Activated CD4-positive, alpha-beta T cell treated with anti-CD3 and anti-CD28 coated beads, Interleukin-2, amount 50 U/mL, for 24 hours (primary cell): ENCODE measurements at regions not wholly inside any gene's neighbourhood (a gene's known extent, or its start where the extent isn't known, plus 50 kb on each side); places are given as distances from the start of the nearest gene placed in this dataset.

Experiments used
- DNase-seq, 2 donors: peaks; one replicate each; pipeline ENCODE4 v3.0.0-alpha.2; 2020; ENCODE audit warnings: low read depth in 1 of 2, low spot score in 1 of 2

DNA sequence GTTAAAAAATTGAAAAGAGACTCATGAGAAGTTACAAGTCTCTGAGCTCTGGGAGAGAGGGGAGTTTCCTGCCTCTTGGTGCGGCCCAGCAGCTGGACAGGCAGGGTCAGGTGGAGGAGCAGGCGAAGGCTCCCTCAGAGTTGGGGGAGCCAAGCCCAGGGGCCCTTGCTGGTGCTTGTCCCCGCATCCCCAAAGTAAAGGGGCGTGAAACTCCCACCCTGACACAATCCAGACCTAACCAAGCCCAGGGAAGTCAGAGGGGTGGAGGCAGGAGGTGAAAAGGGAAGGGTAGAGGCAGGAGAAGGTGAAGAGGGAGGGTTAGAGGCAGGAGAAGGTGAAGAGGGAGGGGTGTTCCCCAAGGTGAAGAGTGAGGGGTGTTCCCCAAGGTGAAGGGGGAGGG is 322.8 kb downstream of the GLRX3 start:
- no peak for DNase-seq

DNA sequence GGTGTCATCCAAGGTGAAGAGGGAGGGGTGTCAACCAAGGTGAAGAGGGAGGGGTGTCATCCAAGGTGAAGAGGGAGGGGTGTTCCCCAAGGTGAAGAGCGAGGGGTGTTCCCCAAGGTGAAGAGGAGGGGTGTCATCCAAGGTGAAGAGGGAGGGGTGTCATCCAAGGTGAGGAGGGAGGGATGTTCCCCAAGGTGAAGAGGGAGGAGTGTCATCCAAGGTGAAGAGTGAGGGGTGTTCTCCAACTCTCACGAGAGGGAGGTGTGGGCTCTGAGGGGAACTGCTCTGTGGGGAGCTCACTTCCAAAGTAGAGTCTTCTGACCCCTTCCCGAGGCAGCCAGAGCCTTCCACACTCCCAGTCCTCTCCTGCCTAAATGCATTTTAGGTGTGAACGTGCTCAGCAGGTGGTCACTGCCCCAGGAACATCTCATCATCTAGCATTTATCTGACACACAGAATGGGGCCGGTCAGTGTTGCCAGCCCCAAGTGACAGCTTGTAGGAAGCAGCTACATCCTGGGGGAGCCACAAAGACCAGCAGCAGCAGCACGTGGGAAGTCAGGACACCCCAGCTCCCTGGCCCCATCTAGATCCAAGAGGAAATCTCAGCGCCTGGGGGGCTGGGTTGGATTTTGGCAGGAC is 323.8 kb downstream of the GLRX3 start:
- DNase-seq: no peak

DNA sequence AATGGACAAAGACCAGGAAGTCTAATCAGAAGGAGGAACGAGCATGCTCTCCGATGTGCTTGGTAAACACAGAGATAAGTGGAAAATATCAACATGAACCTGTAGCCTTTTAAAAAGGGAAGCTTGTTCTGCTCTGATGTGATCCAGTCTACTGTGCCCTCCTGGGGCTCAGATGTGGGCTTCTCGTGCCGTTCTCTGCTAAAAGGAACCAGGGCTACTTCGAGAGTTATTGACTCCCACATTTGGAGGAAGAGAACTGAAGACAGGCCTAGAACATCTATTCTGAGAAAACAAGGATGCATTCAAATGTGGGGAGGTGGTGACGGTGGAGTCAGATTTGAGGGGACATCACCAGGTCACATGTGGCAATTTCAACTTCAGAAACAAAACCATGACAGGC is 325.4 kb downstream of the GLRX3 start:
- DNase-seq: no peak

DNA sequence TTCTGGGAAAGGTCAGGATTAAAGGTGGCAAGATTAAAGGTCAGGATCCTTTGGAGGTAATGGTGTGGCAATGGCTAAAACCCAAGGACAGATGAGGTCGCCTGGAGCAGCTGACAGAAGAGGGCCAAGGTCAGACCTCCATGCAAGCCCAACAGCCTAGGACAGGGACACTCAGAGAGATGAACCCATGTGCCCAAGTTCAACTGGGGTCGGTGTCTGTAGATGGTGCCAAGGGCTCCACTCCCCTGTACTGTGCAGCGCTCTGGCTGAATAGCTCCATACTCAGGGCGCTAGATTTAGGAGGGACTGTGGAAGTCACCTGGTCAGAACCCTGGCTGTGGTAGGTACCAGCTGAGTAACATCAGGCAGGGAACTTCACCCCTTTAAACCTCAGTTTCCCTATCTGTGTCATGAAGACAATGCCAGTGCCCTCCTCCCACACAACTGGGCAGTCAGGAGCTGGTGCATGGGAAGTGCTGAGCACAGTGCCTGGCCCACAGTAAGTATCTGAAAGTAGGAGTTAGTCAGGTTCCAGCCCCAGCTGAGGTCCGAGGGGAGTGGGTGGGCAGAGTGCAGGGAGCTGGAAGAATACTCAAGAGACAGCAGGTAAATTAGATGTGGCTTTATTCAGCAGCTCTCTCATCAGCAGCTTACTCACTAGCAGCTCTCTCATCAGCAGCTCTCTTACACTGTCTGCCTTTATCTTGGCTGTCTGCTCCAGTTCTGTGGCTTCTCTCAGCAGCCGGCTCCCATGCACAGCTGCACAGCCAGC is 327.1 kb downstream of the GLRX3 start:
- DNase-seq: no peak

GRCh38 chr10:130463876-130464364 is 327.7 kb downstream of the GLRX3 start:
- no peak for DNase-seq

- DNase-seq: no peak
Measured at GRCh38 chr10:130464426-130464825, 328.2 kb downstream of the GLRX3 start.

DNA sequence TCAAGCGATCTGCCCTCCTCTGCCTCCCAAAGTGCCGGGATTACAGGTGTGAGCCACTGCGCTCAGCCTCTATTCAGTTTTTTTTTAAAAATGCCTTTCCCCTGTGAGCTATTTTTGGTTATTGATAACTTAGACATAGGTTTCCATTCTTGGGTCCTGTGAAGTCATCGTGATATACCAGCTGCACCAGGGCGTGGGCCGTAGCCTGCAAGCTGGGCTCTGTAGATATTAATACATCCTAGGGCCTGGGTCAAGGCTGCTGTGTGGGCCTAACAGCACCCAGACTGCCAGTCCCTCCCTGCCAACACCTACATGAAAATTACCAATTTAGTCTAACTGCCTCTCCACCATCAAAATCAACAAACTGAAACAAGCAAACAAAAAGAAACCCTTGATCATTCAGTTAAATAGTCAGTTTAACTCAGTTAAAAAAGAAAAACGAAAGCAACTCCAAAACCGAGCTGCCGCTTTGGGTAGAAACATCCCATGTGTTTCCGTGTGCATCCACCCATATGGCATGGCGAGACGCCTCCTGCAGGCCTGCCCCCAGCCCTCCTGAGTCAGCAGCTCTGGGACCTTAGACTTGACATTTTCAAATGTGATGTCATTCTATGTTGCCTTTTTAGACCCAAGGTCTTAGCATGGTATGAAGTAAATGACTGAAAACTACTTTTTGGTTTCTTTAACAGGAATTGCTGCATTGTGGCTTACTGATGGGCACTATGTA is 330.2 kb downstream of the GLRX3 start:
- no peak for DNase-seq

GRCh38 chr10:130470286-130470685 is 334.1 kb downstream of the GLRX3 start:
- DNase-seq: no peak

- no peak for DNase-seq
Measured at GRCh38 chr10:130470973-130471372, 334.8 kb downstream of the GLRX3 start.

GRCh38 chr10:130471486-130471885 is 335.3 kb downstream of the GLRX3 start:
- DNase-seq: no peak

- DNase-seq: no peak
Measured at GRCh38 chr10:130472236-130472635, 336.0 kb downstream of the GLRX3 start.

GRCh38 chr10:130474591-130474990 is 338.4 kb downstream of the GLRX3 start:
- DNase-seq: no peak

- DNase-seq: no peak
Measured at GRCh38 chr10:130477360-130477759, 341.2 kb downstream of the GLRX3 start.

DNA sequence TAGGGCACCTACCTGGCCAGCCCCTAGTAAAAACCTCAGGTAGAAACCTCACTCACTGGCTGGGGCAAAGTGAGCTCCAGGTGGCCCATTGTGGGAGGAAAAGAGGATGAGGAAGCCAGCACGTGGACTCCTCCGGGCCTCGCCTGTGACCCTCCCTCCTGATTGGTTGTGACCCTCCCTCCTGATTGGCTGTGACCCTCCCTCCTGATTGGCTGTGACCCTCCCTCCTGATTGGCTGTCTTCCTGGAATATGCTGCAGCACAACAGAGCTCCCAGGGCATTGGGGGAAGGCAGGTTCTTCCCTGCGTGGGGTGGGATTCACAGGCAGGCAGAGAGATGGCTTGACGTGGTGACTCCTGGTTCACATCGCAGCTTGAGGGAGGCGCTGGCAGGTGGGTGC is 343.0 kb downstream of the GLRX3 start:
- DNase-seq: no peak

DNA sequence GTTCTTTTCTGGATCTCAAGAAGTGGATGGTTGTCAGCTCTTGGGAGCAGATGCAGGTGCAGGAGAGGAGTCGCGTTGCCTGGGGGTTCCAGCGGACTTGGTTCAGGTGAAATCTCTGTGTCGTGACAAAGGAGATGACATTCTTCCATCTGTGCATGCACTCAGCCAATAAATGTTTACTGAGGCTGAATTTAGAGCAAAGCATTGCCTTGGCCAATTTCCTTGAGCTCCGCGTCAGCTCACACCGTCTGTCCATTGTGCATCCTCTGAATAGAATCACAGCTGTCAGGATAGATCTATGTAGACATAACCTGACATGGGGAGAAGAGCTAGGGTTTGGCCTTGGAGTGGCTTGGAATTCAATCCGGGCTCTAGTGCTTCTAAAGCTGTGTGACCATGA is 343.7 kb downstream of the GLRX3 start:
- DNase-seq: no peak

GRCh38 chr10:130480491-130480890 is 344.3 kb downstream of the GLRX3 start:
- DNase-seq: no peak

DNA sequence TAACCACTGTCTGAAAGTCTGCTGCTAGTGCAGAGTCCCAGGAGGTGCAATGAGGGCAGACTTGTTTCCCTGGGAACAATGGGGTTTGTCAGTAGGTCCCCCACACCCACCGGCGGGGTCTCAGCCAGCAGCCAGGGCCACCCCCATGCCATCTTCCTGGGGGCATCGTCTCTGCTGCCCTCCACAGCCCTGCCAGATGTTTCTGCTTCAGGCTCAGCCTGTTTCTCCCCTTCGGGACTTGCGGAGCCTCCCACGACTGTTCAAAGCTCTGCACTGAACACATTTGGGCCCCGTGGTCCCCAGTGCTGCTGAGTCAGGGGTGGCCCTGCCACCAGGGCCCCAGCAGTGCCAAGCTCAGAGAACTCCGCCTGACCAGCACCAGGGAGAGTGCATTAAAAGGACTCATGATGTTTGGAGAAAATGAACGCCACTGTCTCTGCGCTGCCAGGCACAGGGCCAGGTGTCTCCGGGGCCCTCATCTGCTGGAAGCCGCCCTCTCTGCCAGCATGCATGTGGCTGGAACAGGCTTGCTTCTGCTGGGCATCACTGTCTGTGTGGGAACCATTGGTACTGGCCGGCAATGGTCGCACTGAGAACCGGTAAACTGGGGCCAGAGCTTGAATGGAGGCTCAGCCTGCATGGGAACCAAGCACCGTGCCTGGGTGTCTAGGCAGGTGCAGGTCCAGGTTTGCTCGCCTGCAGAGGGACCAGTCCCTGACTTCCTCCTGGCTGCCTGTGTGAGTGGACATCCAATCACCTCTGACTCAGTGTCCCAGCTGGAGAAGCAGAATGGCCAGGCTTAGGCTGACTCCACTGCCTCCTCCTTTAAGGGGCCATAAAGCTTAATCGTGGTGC is 345.1 kb downstream of the GLRX3 start:
- DNase-seq: no peak

GRCh38 chr10:130481936-130482335 is 345.7 kb downstream of the GLRX3 start:
- no peak for DNase-seq

DNA sequence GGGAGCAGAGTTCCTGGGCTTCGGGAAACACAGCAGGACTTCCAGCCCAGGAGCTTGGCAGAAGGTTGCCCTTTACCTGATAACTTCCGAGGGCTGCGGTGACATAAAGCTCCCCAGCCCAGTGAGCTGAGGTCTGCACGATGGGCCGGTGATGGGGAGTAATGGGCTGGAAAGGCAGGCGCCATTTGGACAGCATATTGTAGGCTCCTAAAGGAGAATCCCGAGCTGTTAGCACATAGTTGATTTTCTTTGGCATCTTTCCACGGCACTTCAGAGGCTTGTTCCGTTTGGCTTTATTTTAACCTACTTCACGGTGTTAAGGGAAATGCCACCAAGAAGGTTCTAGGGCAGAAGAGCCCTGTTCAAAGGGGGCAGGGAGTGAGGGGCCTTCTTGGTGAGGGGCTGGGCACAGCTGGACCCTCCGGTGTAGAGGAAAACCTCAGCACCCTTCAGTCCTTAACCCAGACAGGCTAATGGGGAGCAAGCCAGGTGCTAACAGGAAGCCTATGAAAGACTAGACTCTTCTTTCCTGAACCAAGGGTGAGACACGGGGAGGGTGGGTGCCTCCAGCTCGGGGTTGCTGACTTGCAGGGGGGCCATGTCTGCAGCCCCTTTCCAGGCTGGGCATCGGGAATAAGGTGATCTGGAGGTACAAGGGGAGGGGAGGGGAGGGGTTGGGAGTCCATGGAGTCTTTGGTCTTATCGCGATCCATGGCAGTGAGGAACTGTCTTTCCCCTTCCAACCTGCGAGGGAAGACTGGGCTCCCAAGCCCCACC is 347.7 kb downstream of the GLRX3 start:
- DNase-seq: no peak

DNA sequence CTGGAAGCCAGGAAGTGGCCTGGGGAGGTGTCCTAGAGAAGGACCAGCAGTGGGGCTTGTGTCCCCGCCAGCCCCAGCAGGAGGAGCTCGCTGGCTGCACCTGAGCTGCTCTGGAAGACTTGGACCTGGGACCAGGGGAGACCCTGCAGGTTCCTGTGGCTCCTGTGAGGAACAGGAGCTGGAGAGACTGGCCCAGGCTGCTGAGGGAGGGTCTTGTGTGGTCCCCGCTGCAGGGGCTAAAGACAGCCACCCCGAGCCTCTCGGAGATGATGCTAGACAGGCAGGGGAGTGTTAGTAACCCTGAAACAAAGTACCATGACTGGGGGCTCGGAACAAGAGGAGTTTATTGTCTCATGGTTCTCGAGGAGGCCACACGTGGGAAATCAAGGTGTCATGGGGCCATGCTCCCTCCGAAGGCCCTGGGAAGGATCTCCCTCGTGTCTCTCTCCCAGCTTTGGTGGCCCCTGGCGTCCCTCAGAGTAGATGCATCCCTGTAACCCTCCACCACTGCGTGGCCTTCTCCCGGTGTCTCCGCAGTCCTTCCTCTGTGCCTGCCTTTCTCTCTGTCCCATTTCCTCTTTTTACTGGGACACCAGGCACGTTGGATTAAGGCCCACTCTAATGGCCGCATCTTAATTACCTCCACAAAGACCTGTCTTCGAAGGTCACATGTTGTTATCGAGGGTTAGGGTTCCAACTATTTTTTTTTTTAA is 348.4 kb downstream of the GLRX3 start:
- DNase-seq: no peak
